ENCODE measurements at regions not wholly inside any gene's neighbourhood (a gene's known extent, or its start where the extent isn't known, plus 50 kb on each side); places are given as distances from the start of the nearest gene placed in this dataset.

DNA sequence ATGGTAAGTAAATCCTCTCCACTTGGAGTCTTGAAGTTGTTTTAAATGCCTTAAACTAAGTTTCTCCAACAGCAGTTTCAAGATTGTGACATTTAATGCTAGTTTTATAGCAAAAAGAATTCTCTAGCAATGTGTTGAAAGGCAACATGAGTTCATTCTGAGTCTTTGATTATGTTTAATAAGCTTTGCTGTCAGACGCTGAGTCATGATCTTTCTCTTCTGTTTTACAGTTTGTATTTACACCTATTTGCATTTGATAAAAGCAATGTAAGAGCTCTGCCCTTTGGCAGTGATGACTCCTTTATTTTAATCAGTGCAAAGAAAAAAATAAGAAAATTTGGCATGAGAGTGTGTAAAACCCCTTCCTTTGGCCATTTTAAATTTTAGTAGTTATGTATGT is 497.7 kb downstream of the STK39 start:
- no peak for TF ChIP-seq NFRKB (IDR thresholded peaks at IDR 0.05)
- TF ChIP-seq ZNF384 (IDR thresholded peaks at IDR 0.05) = no peak
- no peak for TF ChIP-seq SP1 (IDR thresholded peaks at IDR 0.05)
- TF ChIP-seq BHLHE40 (IDR thresholded peaks at IDR 0.05; ENCODE audit: borderline replicate concordance) = no peak
- TF ChIP-seq FOXK2 (IDR thresholded peaks at IDR 0.05) = no peak
- no peak for TF ChIP-seq FOXM1 (IDR thresholded peaks at IDR 0.05; ENCODE audit: borderline replicate concordance)
- TF ChIP-seq ELF4 (IDR thresholded peaks at IDR 0.05) = no peak
- TF ChIP-seq FOXA1 (IDR thresholded peaks at IDR 0.05) = no peak
